HFFc6 (cell line): ENCODE measurements at regions not wholly inside any gene's neighbourhood (a gene's known extent, or its start where the extent isn't known, plus 50 kb on each side); places are given as distances from the start of the nearest gene placed in this dataset.

ENCODE experiments used
- DNase-seq: peaks from one replicate; pipeline ENCODE4 v3.0.0-alpha.2; 2018
- H3K27ac Mint-ChIP-seq: 2 replicates; pipeline ENCODE4 v1.8.0; 2020; ENCODE audit warnings: mild to moderate bottlenecking, mixed read lengths
- H3K27me3 Mint-ChIP-seq: 2 replicates; pipeline ENCODE4 v1.8.0; 2021; ENCODE audit warnings: mild to moderate bottlenecking, moderate library complexity, mixed read lengths; ENCODE audit not compliant: insufficient read depth
- H3K36me3 Mint-ChIP-seq: 2 replicates; pipeline ENCODE4 v1.8.0; 2021; ENCODE audit warnings: low read depth, mixed read lengths
- H3K4me1 Mint-ChIP-seq: 2 replicates; pipeline ENCODE4 v1.8.0; 2020; ENCODE audit warnings: low read depth, mixed read lengths
- H3K4me3 Mint-ChIP-seq: 2 replicates; pipeline ENCODE4 v1.8.0; 2020; ENCODE audit warnings: mild to moderate bottlenecking, moderate library complexity, mixed read lengths
- H3K9me3 Mint-ChIP-seq: 2 replicates; pipeline ENCODE4 v1.8.0; 2020; ENCODE audit warnings: mild to moderate bottlenecking, mixed read lengths
- CTCF ChIP-seq: fragments of 200-600 bp; sonication (generic); IDR thresholded peaks from 2 replicates; pipeline ENCODE4 v1.5.0; 2021; ENCODE audit warnings: antibody characterized with exemption, mild to moderate bottlenecking

- Mint-ChIP-seq H3K4me1 (no peaks in the 10 kb centered on the region), H3K4me3 (no peak overlapping the region), H3K36me3 (peaks cover 4% of the 10 kb centered on the region; the same call in 1 of the 2 replicates), H3K27me3 (no peaks in the 10 kb centered on the region), H3K9me3 (peaks cover 36% of the 10 kb centered on the region), H3K27ac (no peak overlapping the region)
- DNase-seq, result no peak
- no peak for TF ChIP-seq CTCF
Measured at GRCh38 chr1:82266351-82266750, 465.6 kb downstream of the ADGRL2 start.

GRCh38 chr1:82265436-82265835, 464.7 kb downstream of the ADGRL2 start:
- Mint-ChIP-seq H3K27me3 (no peaks in the 10 kb centered on the region), H3K36me3 (peaks cover 3% of the 10 kb centered on the region; the same call in 1 of the 2 replicates), H3K9me3 (peaks cover 35% of the 10 kb centered on the region), H3K27ac (no peak overlapping the region), H3K4me1 (no peaks in the 10 kb centered on the region), H3K4me3 (no peak overlapping the region)
- no peak for TF ChIP-seq CTCF
- DNase-seq, result no peak

DNA sequence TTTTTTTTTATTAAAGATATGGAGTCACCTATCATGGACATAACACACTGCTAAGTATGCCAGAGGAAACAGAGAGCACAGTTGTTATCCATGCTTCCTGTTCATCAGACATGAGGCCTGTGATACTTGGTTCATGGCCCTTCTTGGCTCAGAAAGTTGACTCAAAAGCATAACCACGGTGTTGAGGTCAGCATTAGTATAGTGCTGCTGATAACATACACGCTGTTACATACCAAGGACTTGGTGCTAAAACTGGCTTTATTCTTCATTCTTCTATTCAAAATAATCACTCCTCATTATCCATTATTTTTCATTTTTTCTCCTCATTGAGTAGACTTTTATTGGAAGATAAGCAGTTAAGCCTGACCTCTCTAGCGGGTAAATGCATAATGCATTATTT, 464.1 kb downstream of the ADGRL2 start:
- no peak for DNase-seq
- H3K9me3 Mint-ChIP-seq, result peaks cover 29% of the 10 kb centered on the region
- H3K27ac Mint-ChIP-seq, result no peak overlapping the region
- no peaks in the 10 kb centered on the region for H3K4me1 Mint-ChIP-seq
- no peak overlapping the region for H3K4me3 Mint-ChIP-seq
- H3K36me3 Mint-ChIP-seq, result no peaks in the 10 kb centered on the region
- H3K27me3 Mint-ChIP-seq, result no peaks in the 10 kb centered on the region
- no peak for TF ChIP-seq CTCF

DNA sequence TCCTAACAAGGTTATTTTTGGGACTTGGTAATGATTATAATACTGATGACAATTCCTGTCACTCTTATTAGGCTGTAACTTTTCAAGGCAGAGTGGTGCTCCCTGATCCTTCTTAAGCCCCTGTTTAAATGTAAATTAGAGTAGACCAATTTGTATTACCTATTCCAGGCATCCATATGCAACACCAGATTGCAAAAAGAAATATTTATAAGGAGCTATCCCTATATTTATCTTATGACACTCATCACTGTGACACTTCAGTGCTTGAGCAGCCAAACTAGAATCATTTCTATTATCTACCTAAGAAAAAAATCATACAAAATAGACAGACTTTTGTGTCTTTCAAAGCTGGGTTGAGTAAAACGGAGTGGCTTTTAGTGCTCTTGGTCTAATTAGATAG, 462.7 kb downstream of the ADGRL2 start:
- Mint-ChIP-seq H3K27me3 (no peaks in the 10 kb centered on the region), H3K36me3 (no peaks in the 10 kb centered on the region), H3K27ac (no peak overlapping the region), H3K4me1 (no peaks in the 10 kb centered on the region), H3K9me3 (peaks cover 25% of the 10 kb centered on the region), H3K4me3 (no peak overlapping the region)
- DNase-seq, result no peak
- TF ChIP-seq CTCF, result no peak

DNA sequence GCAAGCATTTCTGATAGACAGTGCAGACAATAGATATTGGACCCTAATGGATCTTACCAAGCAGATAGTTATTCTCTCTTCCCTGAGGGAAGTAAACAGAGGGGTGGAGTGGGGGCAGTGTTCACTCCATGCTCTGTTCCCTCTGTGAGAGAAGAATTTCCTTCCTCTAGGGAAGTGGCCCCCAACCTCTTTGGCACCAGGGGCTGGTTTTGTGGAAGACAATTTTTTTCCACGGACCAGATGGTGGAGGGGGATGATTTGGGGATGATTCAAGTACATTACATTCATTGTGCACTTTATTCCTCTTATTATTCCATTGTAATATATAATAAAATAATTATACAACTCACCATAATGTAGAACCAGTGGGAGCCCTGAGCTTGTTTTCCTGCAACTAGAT, 459.9 kb downstream of the ADGRL2 start:
- H3K36me3 Mint-ChIP-seq, result no peaks in the 10 kb centered on the region
- no peak overlapping the region for H3K4me3 Mint-ChIP-seq
- no peak for DNase-seq
- H3K4me1 Mint-ChIP-seq, result no peaks in the 10 kb centered on the region
- H3K27me3 Mint-ChIP-seq, result no peaks in the 10 kb centered on the region
- no peak for TF ChIP-seq CTCF
- H3K27ac Mint-ChIP-seq, result no peak overlapping the region
- peaks cover 13% of the 10 kb centered on the region for H3K9me3 Mint-ChIP-seq

DNA sequence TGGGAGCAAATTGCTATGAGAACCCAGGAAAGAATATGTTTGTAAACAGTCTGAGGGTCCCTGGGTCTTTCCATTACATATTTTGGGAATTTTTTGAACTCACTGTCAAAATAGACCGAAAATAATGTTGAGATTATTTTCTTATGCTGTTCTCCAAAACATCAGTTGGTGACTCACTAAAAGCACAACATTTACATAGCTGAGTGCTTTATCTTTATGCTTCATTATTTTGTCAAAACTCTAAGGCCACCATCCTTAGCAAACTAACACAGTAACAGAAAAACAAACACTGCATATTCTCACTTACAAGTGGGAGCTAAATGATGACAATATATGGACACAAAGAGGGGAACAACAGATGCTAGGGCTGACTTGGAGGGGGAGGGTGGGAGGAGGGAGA, 459.3 kb downstream of the ADGRL2 start:
- Mint-ChIP-seq H3K36me3 (no peaks in the 10 kb centered on the region), H3K27me3 (no peaks in the 10 kb centered on the region), H3K4me1 (no peaks in the 10 kb centered on the region), H3K27ac (no peak overlapping the region), H3K9me3 (peaks cover 7% of the 10 kb centered on the region), H3K4me3 (no peak overlapping the region)
- no peak for TF ChIP-seq CTCF
- no peak for DNase-seq
